Bronchial epithelial cell (primary cell): ENCODE measurements at regions not wholly inside any gene's neighbourhood (a gene's known extent, or its start where the extent isn't known, plus 50 kb on each side); places are given as distances from the start of the nearest gene placed in this dataset.

Source experiments
- DNase-seq: peaks from one replicate; pipeline ENCODE4 v3.0.0-alpha.2; 2010; ENCODE audit warnings: low read depth
- FAIRE-seq: peaks from 2 replicates; lab custom pipeline; 2011; peaks lifted over from hg19 to GRCh38; lab: Jason Lieb, UNC
- H3K27me3 ChIP-seq: 2 replicates; pipeline ENCODE4 v1.5.1; 2011; ENCODE audit warnings: low read length; ENCODE audit not compliant: control insufficient read depth, insufficient read depth
- H3K36me3 ChIP-seq: 2 replicates; pipeline ENCODE4 v1.5.1; 2011; ENCODE audit warnings: low read length; ENCODE audit not compliant: control insufficient read depth, insufficient read depth
- H3K4me3 ChIP-seq: 2 replicates; pipeline ENCODE4 v1.5.1; 2011; ENCODE audit warnings: mild to moderate bottlenecking, low read depth, low read length, control low read depth
- CTCF ChIP-seq: IDR thresholded peaks from 2 replicates; pipeline ENCODE4 v1.5.1; 2011; ENCODE audit warnings: mild to moderate bottlenecking, moderate library complexity, low read length, control low read depth, inconsistent platforms; ENCODE audit not compliant: insufficient read depth, severe bottlenecking

GRCh38 chr6:18053078-18053477 is 65.6 kb upstream of the KIF13A start:
- Histone ChIP-seq H3K36me3 (no peaks in the 10 kb centered on the region), H3K4me3 (no peak overlapping the region), H3K27me3 (no peaks in the 10 kb centered on the region)
- DNase-seq (peak; percentile 98), FAIRE-seq (no peak)
- no peak for TF ChIP-seq CTCF

- Histone ChIP-seq H3K4me3 (no peak overlapping the region), H3K27me3 (no peaks in the 10 kb centered on the region), H3K36me3 (no peaks in the 10 kb centered on the region)
- TF ChIP-seq CTCF, result no peak
- DNase-seq, result no peak
- no peak for FAIRE-seq
Measured at GRCh38 chr6:18049646-18050045, 62.2 kb upstream of the KIF13A start.

GRCh38 chr6:18048953-18049630 is 61.7 kb upstream of the KIF13A start:
- no peak for DNase-seq

GRCh38 chr6:18047406-18047805 is 60.0 kb upstream of the KIF13A start:
- no peak for TF ChIP-seq CTCF
- FAIRE-seq, result no peak
- Histone ChIP-seq H3K27me3 (no peaks in the 10 kb centered on the region), H3K4me3 (no peak overlapping the region), H3K36me3 (no peaks in the 10 kb centered on the region)
- peak; percentile 96 for DNase-seq

More at GRCh38 chr6:18048953-18049630, 61.7 kb upstream of the KIF13A start:
- no peak for TF ChIP-seq CTCF
- H3K4me3 ChIP-seq, result no peak overlapping the region
- no peaks in the 10 kb centered on the region for H3K27me3 ChIP-seq
- FAIRE-seq, result no peak
- H3K36me3 ChIP-seq, result no peaks in the 10 kb centered on the region

- no peak for TF ChIP-seq CTCF
- no peak overlapping the region for H3K4me3 ChIP-seq
- FAIRE-seq (no peak), DNase-seq (no peak)
- H3K36me3 ChIP-seq, result no peaks in the 10 kb centered on the region
- H3K27me3 ChIP-seq, result no peaks in the 10 kb centered on the region
Measured at GRCh38 chr6:18045507-18045906, 58.1 kb upstream of the KIF13A start.
